ENCODE measurements at regions not wholly inside any gene's neighbourhood (a gene's known extent, or its start where the extent isn't known, plus 50 kb on each side); places are given as distances from the start of the nearest gene placed in this dataset.
"Not testable (repeated sequence)": the region's sequence is repeated elsewhere in the genome, so short reads cannot be mapped to it uniquely, and the experiment has no call there.

GRCh38 chr3:125775606-125776294 is 180.5 kb upstream of the OSBPL11 start:
- not testable (repeated sequence) for H3K9me3 ChIP-seq (ENCODE audit: control insufficient read depth, insufficient read depth, low read length); H4K20me1 ChIP-seq (ENCODE audit: control insufficient read depth, insufficient read depth, low read depth, low read length); H3K36me3 ChIP-seq (ENCODE audit: control insufficient read depth, low read length); H3K4me3 ChIP-seq (ENCODE audit: low read length); H3K4me2 ChIP-seq (ENCODE audit: low read length); H3F3A ChIP-seq (ENCODE audit: control insufficient read depth, insufficient read depth); H3K4me1 ChIP-seq (ENCODE audit: control insufficient read depth, low read length); H3K79me2 ChIP-seq (ENCODE audit: control insufficient read depth, low read length); H3K27me3 ChIP-seq (ENCODE audit: control insufficient read depth, low read length); H3K27ac ChIP-seq (ENCODE audit: low read depth, low read length); H3K9me2 ChIP-seq (replicated peaks; ENCODE audit: control insufficient read depth, low read length)

- not testable (repeated sequence) for H3K4me2 ChIP-seq (ENCODE audit: low read length); H3K79me2 ChIP-seq (ENCODE audit: control insufficient read depth, low read length); H3F3A ChIP-seq (ENCODE audit: control insufficient read depth, insufficient read depth); H4K20me1 ChIP-seq (ENCODE audit: control insufficient read depth, insufficient read depth, low read depth, low read length); H3K9me2 ChIP-seq (replicated peaks; ENCODE audit: control insufficient read depth, low read length); H3K4me3 ChIP-seq (ENCODE audit: low read length); H3K36me3 ChIP-seq (ENCODE audit: control insufficient read depth, low read length); H3K4me1 ChIP-seq (ENCODE audit: control insufficient read depth, low read length); H3K27ac ChIP-seq (ENCODE audit: low read depth, low read length); H3K9me3 ChIP-seq (ENCODE audit: control insufficient read depth, insufficient read depth, low read length); H3K27me3 ChIP-seq (ENCODE audit: control insufficient read depth, low read length)
Measured at GRCh38 chr3:125779276-125779675, 184.0 kb upstream of the OSBPL11 start.

- not testable (repeated sequence) for H3K27ac ChIP-seq (ENCODE audit: low read depth, low read length); H3K4me1 ChIP-seq (ENCODE audit: control insufficient read depth, low read length); H3K4me2 ChIP-seq (ENCODE audit: low read length); H3F3A ChIP-seq (ENCODE audit: control insufficient read depth, insufficient read depth); H3K9me3 ChIP-seq (ENCODE audit: control insufficient read depth, insufficient read depth, low read length); H3K79me2 ChIP-seq (ENCODE audit: control insufficient read depth, low read length); H3K36me3 ChIP-seq (ENCODE audit: control insufficient read depth, low read length); H3K27me3 ChIP-seq (ENCODE audit: control insufficient read depth, low read length); H3K4me3 ChIP-seq (ENCODE audit: low read length); H4K20me1 ChIP-seq (ENCODE audit: control insufficient read depth, insufficient read depth, low read depth, low read length); H3K9me2 ChIP-seq (replicated peaks; ENCODE audit: control insufficient read depth, low read length)
Measured at GRCh38 chr3:125779918-125780317, 184.6 kb upstream of the OSBPL11 start.

GRCh38 chr3:125781678-125782077 is 186.4 kb upstream of the OSBPL11 start:
- H3K79me2 ChIP-seq (ENCODE audit: control insufficient read depth, low read length); H3K9me2 ChIP-seq (replicated peaks; ENCODE audit: control insufficient read depth, low read length); H4K20me1 ChIP-seq (ENCODE audit: control insufficient read depth, insufficient read depth, low read depth, low read length); H3K4me3 ChIP-seq (ENCODE audit: low read length); H3K9me3 ChIP-seq (ENCODE audit: control insufficient read depth, insufficient read depth, low read length); H3F3A ChIP-seq (ENCODE audit: control insufficient read depth, insufficient read depth); H3K27ac ChIP-seq (ENCODE audit: low read depth, low read length); H3K4me1 ChIP-seq (ENCODE audit: control insufficient read depth, low read length); H3K36me3 ChIP-seq (ENCODE audit: control insufficient read depth, low read length); H3K4me2 ChIP-seq (ENCODE audit: low read length); H3K27me3 ChIP-seq (ENCODE audit: control insufficient read depth, low read length): not testable (repeated sequence)

- not testable (repeated sequence) for H3K79me2 ChIP-seq (ENCODE audit: control insufficient read depth, low read length); H3K27ac ChIP-seq (ENCODE audit: low read depth, low read length); H3K4me1 ChIP-seq (ENCODE audit: control insufficient read depth, low read length); H3F3A ChIP-seq (ENCODE audit: control insufficient read depth, insufficient read depth); H3K36me3 ChIP-seq (ENCODE audit: control insufficient read depth, low read length); H3K9me3 ChIP-seq (ENCODE audit: control insufficient read depth, insufficient read depth, low read length); H3K9me2 ChIP-seq (replicated peaks; ENCODE audit: control insufficient read depth, low read length); H4K20me1 ChIP-seq (ENCODE audit: control insufficient read depth, insufficient read depth, low read depth, low read length); H3K4me3 ChIP-seq (ENCODE audit: low read length); H3K27me3 ChIP-seq (ENCODE audit: control insufficient read depth, low read length); H3K4me2 ChIP-seq (ENCODE audit: low read length)
Measured at GRCh38 chr3:125790312-125790711, 178.7 kb upstream of the ROPN1B start.

- not testable (repeated sequence) for H4K20me1 ChIP-seq (ENCODE audit: control insufficient read depth, insufficient read depth, low read depth, low read length); H3K9me2 ChIP-seq (replicated peaks; ENCODE audit: control insufficient read depth, low read length); H3K4me2 ChIP-seq (ENCODE audit: low read length); H3K36me3 ChIP-seq (ENCODE audit: control insufficient read depth, low read length); H3K27ac ChIP-seq (ENCODE audit: low read depth, low read length); H3F3A ChIP-seq (ENCODE audit: control insufficient read depth, insufficient read depth); H3K4me1 ChIP-seq (ENCODE audit: control insufficient read depth, low read length); H3K4me3 ChIP-seq (ENCODE audit: low read length); H3K27me3 ChIP-seq (ENCODE audit: control insufficient read depth, low read length); H3K9me3 ChIP-seq (ENCODE audit: control insufficient read depth, insufficient read depth, low read length); H3K79me2 ChIP-seq (ENCODE audit: control insufficient read depth, low read length)
Measured at GRCh38 chr3:125791021-125791420, 178.0 kb upstream of the ROPN1B start.
